HG02885 (cell line): ENCODE measurements at regions not wholly inside any gene's neighbourhood (a gene's known extent, or its start where the extent isn't known, plus 50 kb on each side); places are given as distances from the start of the nearest gene placed in this dataset.

Experiments used
- ATAC-seq: cut with Tn5 transposase; IDR thresholded peaks from one replicate; pipeline ENCODE4 v1.9.1; 2021; ENCODE audit warnings: mild to moderate bottlenecking; ENCODE audit not compliant: unreplicated experiment, poor library complexity

- no peak for ATAC-seq
These were observed 372.7 kb downstream of the ARL4A start for GRCh38 chr7:13060173-13060572.

- ATAC-seq: no peak
These were observed 373.7 kb downstream of the ARL4A start for GRCh38 chr7:13061115-13061514.

- no peak for ATAC-seq
These were observed 375.2 kb downstream of the ARL4A start for GRCh38 chr7:13062631-13063030.

DNA sequence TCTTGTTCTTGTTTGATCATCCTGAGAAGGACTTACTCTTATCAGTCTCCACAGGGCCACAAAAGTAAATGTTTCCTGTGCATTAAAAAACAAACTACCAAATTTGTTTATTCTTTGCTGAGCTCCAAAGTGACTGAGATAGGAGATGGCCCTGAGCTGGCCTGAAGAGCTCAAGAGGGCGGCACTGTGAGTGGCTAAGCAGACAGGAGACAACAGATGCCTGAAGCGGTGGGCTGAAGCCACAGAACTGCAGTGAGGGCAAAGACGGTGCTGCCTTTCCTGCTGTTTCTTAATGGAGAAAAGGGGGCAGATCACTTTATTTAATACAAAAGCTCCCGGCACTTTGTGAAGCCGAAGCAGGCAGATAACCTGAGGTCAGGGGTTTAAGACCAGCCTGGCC, 379.6 kb downstream of the ARL4A start:
- no peak for ATAC-seq

- no peak for ATAC-seq
These were observed 380.6 kb downstream of the ARL4A start for GRCh38 chr7:13068032-13068431.

DNA sequence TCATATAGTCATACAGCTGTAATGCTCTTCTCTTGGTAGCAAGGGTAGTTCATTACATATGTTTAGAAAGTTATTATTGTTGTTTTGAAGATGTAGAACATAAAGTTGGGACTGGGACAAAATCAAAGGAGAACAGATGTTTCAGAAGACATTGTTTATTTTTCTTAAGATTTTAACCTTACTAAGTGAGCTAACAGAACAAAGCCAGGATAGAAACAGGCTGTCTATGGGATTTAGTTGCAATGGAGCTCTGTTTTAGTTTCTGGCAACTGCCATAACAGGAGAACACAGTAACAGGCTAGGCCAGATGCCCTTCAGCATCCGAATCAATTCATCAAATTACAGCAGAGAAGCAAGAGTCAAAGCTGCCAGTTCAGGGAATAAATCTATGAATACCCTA, 382.4 kb downstream of the ARL4A start:
- no peak for ATAC-seq

GRCh38 chr7:13072014-13072413, 384.6 kb downstream of the ARL4A start:
- ATAC-seq: no peak

GRCh38 chr7:13077466-13077865, 390.0 kb downstream of the ARL4A start:
- no peak for ATAC-seq

DNA sequence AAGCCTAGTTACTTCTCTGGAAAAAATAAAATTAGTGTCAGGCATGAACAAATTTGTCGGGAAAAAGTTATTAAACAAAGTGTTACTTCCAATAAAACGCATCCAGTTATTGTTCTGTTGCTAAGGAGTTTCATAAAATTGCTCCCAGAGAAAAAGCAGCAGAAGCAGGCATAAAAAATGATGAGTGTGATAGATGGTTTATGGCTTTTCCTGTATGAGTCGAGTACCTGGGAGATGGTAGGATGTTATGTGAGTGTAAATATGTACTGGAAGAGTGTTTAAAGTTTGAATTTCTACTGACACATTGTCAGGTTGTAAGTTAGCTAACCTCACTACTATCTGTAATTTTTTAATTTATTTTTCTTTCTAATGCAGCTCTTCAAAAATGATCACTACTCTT, 390.7 kb downstream of the ARL4A start:
- ATAC-seq: no peak

DNA sequence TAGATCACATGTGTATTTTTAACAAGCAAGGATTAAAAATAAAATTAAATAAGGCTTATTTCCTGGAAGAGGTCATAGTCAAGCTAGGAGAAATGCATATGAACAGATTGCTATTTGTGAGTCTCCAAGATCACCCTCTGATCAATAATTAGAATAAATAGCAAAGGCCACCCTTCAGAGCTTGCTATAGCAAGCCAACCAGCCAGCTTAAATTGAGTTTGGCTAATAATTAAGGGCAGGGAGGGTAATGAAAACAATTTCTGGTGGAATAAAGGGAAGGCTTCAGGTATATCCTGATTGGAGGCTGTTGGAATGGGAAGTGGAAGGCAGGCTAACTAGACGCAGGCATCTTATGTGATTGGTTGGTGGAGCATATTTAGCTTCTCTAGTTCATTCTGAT, 403.5 kb downstream of the ARL4A start:
- no peak for ATAC-seq

GRCh38 chr7:13091974-13092707, 404.7 kb downstream of the ARL4A start:
- no peak for ATAC-seq

DNA sequence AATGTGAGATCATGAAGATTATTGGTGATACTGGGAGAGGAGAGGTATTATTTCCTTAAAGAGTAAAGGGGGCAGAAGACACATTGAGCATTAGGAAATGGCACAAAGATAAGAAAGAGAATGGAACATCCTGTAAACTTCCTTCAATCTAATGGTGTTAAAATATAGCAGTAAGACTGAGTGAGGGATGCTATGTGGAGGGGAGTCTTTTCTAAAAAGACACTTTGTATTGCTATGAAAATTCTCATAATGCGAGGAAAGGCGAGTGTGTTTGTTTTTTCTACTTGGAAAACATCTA, 405.2 kb downstream of the ARL4A start:
- no peak for ATAC-seq

DNA sequence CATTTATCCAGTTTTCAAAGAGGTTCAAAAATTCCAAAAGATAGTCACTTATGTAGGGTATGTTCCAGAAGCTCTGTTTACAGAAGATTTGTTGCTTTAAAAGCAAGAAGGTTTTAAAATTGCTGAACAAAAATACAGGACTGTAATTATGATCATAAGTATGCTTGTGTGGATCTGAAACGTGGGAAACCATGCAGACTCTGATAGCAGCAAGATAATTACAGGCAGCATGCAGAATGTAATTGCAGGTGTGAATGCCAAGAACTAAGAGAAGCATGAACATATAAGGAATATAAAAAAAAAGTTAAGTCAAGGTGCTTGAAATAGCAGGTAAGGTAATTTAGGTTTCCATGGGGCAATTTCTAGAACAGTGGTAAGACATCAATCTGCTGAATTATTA, 405.7 kb downstream of the ARL4A start:
- no peak for ATAC-seq

- no peak for ATAC-seq
These were observed 410.1 kb downstream of the ARL4A start for GRCh38 chr7:13097499-13097898.

GRCh38 chr7:13098161-13098560, 410.7 kb downstream of the ARL4A start:
- ATAC-seq: no peak

DNA sequence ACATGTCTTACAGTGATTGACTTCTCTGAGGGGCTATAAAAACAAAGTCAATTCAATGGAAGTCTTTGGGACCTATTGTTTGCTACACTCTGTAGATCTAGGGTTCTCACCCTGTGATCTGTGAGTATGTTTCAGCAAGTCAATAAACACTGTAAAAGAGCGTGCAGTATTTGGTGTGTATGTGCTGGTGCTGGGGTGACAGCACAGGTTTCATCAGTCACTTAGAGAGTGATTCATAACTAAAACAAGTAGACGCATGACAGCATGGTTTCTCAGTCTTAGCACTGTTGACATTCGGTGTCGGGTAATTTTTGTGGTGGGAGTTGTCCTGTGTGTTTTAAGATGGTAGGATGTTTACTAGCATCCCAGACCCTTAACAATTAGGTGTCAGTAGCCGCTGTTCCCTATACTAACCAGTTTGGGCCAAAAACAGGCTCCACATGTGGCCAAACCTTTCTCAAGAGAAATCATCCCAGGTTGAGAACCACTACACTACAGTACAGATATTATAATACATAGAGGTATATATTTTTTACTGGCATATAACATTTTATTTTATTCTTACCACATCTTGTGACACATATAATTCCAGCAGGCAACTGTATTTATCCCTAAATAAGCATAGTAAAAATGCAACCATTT, 411.8 kb downstream of the ARL4A start:
- ATAC-seq: peak; percentile 86

- no peak for ATAC-seq
These were observed 416.7 kb downstream of the ARL4A start for GRCh38 chr7:13104128-13104527.

GRCh38 chr7:13105209-13105608, 417.8 kb downstream of the ARL4A start:
- ATAC-seq: no peak

- no peak for ATAC-seq
These were observed 419.1 kb downstream of the ARL4A start for GRCh38 chr7:13106513-13106912.

DNA sequence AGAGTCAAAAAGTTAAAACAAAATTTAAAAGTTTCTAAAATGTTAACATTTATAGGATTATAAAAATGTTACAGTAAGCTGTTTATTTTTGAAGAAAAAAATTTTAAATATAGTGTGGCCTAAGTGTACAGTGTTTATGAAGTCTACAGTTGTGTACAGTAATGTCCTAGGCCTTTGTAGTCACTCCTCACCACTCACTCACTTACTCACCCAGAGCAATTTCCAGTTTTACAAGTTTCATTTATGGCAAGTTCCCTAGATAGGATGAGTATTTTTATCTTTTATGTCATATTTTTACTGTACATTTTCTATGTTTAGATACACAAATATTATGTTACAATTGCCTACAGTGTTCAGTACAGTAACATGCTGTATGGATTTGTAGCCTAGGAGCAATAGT, 419.9 kb downstream of the ARL4A start:
- ATAC-seq: no peak

- ATAC-seq: no peak
These were observed 420.6 kb downstream of the ARL4A start for GRCh38 chr7:13108061-13108460.

- no peak for ATAC-seq
These were observed 421.8 kb downstream of the ARL4A start for GRCh38 chr7:13109201-13109600.
